Caco-2 (cell line): ENCODE measurements at regions not wholly inside any gene's neighbourhood (a gene's known extent, or its start where the extent isn't known, plus 50 kb on each side); places are given as distances from the start of the nearest gene placed in this dataset.

Experiments
- BruUV-seq: library from RNA; stranded (reverse); fragments of 400-500 nt; replicated peaks from 2 replicates; lab custom pipeline; 2021; lab: Mats Ljungman, UMichigan
- CTCF ChIA-PET: fragments of 300-600 bp; sonication (Branson Sonifier 250); formaldehyde crosslinking; loops from one replicate; lab custom pipeline; 2022; ENCODE audit warnings: antibody characterized with exemption; lab: Charles Lee
- POLR2A ChIA-PET: fragments of 300-600 bp; sonication (Branson Sonifier 250); formaldehyde crosslinking; loops from one replicate; lab custom pipeline; 2022; ENCODE audit warnings: antibody characterized with exemption; lab: Charles Lee
- DNase-seq, 2 experiments: peaks; one replicate each; pipeline versions ENCODE4 v3.0.0 to v3.0.0-alpha.2; 2020 to 2022
- H3K27me3 ChIP-seq: replicated peaks from 2 replicates; pipeline ENCODE4 v1.6.0; 2011; ENCODE audit warnings: low read length; ENCODE audit not compliant: control insufficient read depth, insufficient read depth
- H3K36me3 ChIP-seq: 2 replicates; pipeline ENCODE4 v1.5.1; 2011; ENCODE audit warnings: low read length; ENCODE audit not compliant: control insufficient read depth, insufficient read depth
- H3K4me1 ChIP-seq: fragments of 250-450 bp; sonication (Bioruptor Pico); 2 replicates; pipeline ENCODE4 v1.5.1; 2020; ENCODE audit warnings: mild to moderate bottlenecking
- H3K4me3 ChIP-seq: 2 replicates; pipeline ENCODE4 v1.5.1; 2011; ENCODE audit warnings: low read depth, mild to moderate bottlenecking, control low read depth, low read length
- H3K9me3 ChIP-seq: fragments of 250-450 bp; sonication (Bioruptor Pico); 2 replicates; pipeline ENCODE4 v1.5.1; 2020; ENCODE audit warnings: mild to moderate bottlenecking, moderate library complexity
- H3K27ac Mint-ChIP-seq: one replicate; pipeline ENCODE4 v1.8.0; 2022; ENCODE audit warnings: mixed read lengths; ENCODE audit not compliant: unreplicated experiment
- H3K27me3 Mint-ChIP-seq: one replicate; pipeline ENCODE4 v1.8.0; 2022; ENCODE audit warnings: mixed read lengths; ENCODE audit not compliant: insufficient read depth, unreplicated experiment
- H3K36me3 Mint-ChIP-seq: one replicate; pipeline ENCODE4 v1.8.0; 2022; ENCODE audit warnings: mild to moderate bottlenecking, mixed read lengths; ENCODE audit not compliant: insufficient read depth, unreplicated experiment
- H3K4me1 Mint-ChIP-seq: one replicate; pipeline ENCODE4 v1.8.0; 2022; ENCODE audit warnings: low read depth, mixed read lengths; ENCODE audit not compliant: unreplicated experiment
- H3K4me3 Mint-ChIP-seq: one replicate; pipeline ENCODE4 v1.8.0; 2022; ENCODE audit warnings: mild to moderate bottlenecking, moderate library complexity, mixed read lengths; ENCODE audit not compliant: unreplicated experiment
- H3K9me3 Mint-ChIP-seq: one replicate; pipeline ENCODE4 v1.8.0; 2022; ENCODE audit warnings: mixed read lengths; ENCODE audit not compliant: unreplicated experiment
- intact Hi-C: fragments of 100-400 bp; cut with micrococcal nuclease; formaldehyde crosslinking; loops from one replicate; pipeline ENCODE4 v1.10.0; 2022; ENCODE audit not compliant: unreplicated experiment
- TF ChIP-seq, protein P1 (sequence below), 2 experiments: fragments of 200-600 bp in 1 of 2; IDR thresholded peaks; 1 replicate in 1 of 2; 2 replicates in 1 of 2; pipeline versions ENCODE4 v1.5.1 to v1.8.0; 2011 to 2022; ENCODE audit warnings: antibody characterized with exemption in 1 of 2, control low read depth in 1 of 2, inconsistent platforms in 1 of 2, low read depth in 1 of 2, low read length in 1 of 2, mild to moderate bottlenecking in 1 of 2, moderate library complexity in 1 of 2; ENCODE audit not compliant: insufficient read depth in 1 of 2, severe bottlenecking in 1 of 2, unreplicated experiment in 1 of 2

DNA sequence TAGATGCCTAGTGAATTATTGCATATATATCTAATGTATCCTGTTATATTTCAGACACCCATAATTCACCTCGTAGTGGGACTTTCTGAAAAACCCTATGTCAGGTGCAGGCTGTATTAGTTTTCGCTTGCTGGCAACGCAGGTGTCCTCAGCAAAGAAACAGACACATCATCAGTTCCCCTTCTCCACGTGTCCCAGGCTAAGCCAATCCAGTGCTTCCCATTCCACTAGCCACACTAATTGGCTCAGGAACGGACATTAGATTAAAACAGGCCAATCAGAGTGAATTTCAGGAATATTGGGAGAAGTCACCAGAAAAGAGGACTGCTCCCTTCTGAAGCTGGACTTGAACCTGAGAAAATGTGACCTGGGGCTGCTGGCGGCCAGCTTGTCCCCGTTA is 151.3 kb downstream of the PTPN11 start:
- H3K36me3 Mint-ChIP-seq = no peaks in the 10 kb centered on the region
- H3K9me3 Mint-ChIP-seq = no peaks in the 10 kb centered on the region
- ChIA-PET POLR2A (no interaction called here), CTCF (no interaction called here)
- no peaks in the 10 kb centered on the region for H3K9me3 ChIP-seq
- H3K36me3 ChIP-seq = no peaks in the 10 kb centered on the region
- H3K27me3 ChIP-seq = no peaks in the 10 kb centered on the region
- no peak overlapping the region for H3K4me3 ChIP-seq
- TF ChIP-seq, protein P1, sequence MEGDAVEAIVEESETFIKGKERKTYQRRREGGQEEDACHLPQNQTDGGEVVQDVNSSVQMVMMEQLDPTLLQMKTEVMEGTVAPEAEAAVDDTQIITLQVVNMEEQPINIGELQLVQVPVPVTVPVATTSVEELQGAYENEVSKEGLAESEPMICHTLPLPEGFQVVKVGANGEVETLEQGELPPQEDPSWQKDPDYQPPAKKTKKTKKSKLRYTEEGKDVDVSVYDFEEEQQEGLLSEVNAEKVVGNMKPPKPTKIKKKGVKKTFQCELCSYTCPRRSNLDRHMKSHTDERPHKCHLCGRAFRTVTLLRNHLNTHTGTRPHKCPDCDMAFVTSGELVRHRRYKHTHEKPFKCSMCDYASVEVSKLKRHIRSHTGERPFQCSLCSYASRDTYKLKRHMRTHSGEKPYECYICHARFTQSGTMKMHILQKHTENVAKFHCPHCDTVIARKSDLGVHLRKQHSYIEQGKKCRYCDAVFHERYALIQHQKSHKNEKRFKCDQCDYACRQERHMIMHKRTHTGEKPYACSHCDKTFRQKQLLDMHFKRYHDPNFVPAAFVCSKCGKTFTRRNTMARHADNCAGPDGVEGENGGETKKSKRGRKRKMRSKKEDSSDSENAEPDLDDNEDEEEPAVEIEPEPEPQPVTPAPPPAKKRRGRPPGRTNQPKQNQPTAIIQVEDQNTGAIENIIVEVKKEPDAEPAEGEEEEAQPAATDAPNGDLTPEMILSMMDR (IDR thresholded peaks at IDR 0.05; ENCODE audit: insufficient read depth in 1 of 2, low read depth in 1 of 2, low read length in 1 of 2, severe bottlenecking in 1 of 2, unreplicated experiment in 1 of 2) = no peak
- no peaks in the 10 kb centered on the region for H3K4me1 ChIP-seq
- intact Hi-C loops = no loop called here
- H3K27me3 Mint-ChIP-seq = peaks cover 12% of the 10 kb centered on the region
- no peak overlapping the region for H3K4me3 Mint-ChIP-seq
- no peak overlapping the region for H3K27ac Mint-ChIP-seq
- no TSS peak for BruUV-seq
- no peaks in the 10 kb centered on the region for H3K4me1 Mint-ChIP-seq
- no peak for DNase-seq

GRCh38 chr12:112573141-112573540 is 154.4 kb downstream of the PTPN11 start:
- H3K9me3 ChIP-seq = no peaks in the 10 kb centered on the region
- TF ChIP-seq, protein P1 (IDR thresholded peaks at IDR 0.05; ENCODE audit: insufficient read depth in 1 of 2, low read depth in 1 of 2, low read length in 1 of 2, severe bottlenecking in 1 of 2, unreplicated experiment in 1 of 2) = no peak
- no peaks in the 10 kb centered on the region for H3K27me3 ChIP-seq
- Mint-ChIP-seq H3K36me3 (no peaks in the 10 kb centered on the region), H3K9me3 (no peaks in the 10 kb centered on the region), H3K4me3 (no peak overlapping the region), H3K27me3 (peaks cover 6% of the 10 kb centered on the region), H3K4me1 (no peaks in the 10 kb centered on the region), H3K27ac (no peak overlapping the region)
- no peak for DNase-seq
- ChIA-PET POLR2A (no interaction called here), CTCF (no interaction called here)
- no peaks in the 10 kb centered on the region for H3K4me1 ChIP-seq
- no peak overlapping the region for H3K4me3 ChIP-seq
- H3K36me3 ChIP-seq = no peaks in the 10 kb centered on the region
- intact Hi-C loops = no loop called here
- no TSS peak for BruUV-seq

DNA sequence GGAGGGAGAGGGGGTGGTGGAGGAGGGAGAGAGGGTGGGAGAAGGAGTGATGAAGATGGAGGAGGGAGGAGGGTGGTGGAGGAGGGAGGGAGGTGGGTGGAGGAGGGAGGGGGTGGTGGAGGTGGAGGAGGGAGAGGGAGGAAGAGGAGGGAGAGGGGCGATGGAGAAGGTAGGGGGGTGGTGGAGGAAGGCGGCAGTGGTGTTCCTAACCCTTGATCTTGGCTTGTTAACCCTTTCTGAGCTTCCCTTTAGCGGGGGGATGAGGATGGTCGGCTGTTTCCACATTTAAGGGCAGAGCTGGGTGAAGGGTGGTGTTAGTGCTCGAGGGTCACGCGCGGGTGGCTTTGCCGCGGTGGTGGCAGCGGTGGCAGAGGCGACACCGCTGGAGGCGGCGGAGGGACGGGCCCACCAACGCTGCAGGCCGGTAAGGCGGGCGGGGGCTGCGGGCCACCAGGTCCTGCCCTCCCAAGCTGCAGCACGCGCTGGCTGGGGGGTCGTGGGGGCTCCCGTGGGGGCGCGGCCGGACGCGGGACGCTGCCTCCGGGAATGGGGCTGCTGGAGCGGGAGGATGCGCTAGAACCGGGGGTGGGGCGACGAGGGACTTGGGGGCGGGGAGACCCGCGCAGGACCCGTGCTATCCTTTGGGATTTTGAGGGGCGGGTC is 156.3 kb downstream of the PTPN11 start:
- POLR2A ChIA-PET = no interaction called here
- H3K9me3 Mint-ChIP-seq = no peaks in the 10 kb centered on the region
- no peak overlapping the region for H3K27ac Mint-ChIP-seq
- H3K27me3 ChIP-seq = no peaks in the 10 kb centered on the region
- H3K4me3 Mint-ChIP-seq = no peak overlapping the region
- no TSS peak for BruUV-seq
- no peaks in the 10 kb centered on the region for H3K4me1 ChIP-seq
- no peak for DNase-seq
- no peaks in the 10 kb centered on the region for H3K36me3 Mint-ChIP-seq
- no peaks in the 10 kb centered on the region for H3K4me1 Mint-ChIP-seq
- TF ChIP-seq, protein P1 (IDR thresholded peaks at IDR 0.05; ENCODE audit: insufficient read depth in 1 of 2, low read depth in 1 of 2, low read length in 1 of 2, severe bottlenecking in 1 of 2, unreplicated experiment in 1 of 2) = no peak
- H3K36me3 ChIP-seq = no peaks in the 10 kb centered on the region
- no peaks in the 10 kb centered on the region for H3K9me3 ChIP-seq
- H3K27me3 Mint-ChIP-seq = peaks cover 11% of the 10 kb centered on the region
- no peak overlapping the region for H3K4me3 ChIP-seq
- CTCF ChIA-PET = no interaction called here
- intact Hi-C loops = no loop called here
